ENCODE measurements at regions not wholly inside any gene's neighbourhood (a gene's known extent, or its start where the extent isn't known, plus 50 kb on each side); places are given as distances from the start of the nearest gene placed in this dataset.

DNA sequence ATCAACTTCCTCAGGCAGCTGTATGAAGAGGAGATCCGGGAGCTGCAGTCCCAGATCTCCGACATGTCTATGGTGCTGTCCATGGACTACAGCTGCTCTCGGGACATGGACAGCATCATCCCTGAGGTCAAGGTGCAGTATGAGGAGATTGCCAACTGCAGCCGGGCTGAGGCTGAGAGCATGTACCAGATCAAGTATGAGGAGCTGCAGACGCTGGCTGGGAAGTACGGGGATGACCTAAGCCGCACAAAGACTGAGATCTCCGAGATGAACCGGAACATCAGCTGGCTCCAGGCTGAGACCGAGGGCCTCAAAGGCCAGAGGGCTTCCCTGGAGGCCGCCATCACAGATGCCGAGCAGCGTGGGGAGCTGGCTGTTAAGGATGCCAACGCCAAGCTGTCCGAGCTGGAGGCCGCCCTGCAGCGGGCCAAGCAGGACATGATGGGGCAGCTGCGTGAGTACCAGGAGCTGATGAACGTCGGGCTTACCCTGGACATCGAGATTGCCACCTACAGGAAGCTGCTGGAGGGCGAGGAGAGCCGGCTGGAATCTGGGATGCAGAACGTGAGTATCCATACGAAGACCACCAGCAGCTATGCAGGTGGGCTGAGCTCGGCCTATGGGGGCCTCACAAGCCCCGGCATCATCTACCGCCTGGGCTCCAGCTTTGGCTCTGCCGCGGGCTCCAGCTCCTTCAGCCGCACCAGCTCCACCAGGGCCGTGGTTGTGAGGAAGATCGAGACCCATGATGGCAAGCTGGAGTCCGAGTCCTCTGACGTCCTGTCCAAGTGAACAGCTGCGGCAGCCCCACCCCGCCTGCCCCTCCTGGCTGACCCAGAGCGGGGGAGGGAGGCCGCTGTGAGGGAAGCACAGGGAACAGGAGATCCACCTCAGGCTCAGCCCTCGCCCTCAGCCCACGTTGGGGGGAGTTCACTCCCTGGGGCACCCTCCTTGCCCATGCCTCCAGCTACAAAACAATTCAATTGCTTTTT lies 84.0 kb downstream of the SEC61B start:
- Mint-ChIP-seq H3K36me3 (ENCODE audit: insufficient read depth in 2 of 2) (no peaks in the 10 kb centered on the region), H3K27ac (no peak overlapping the region), H3K27me3 (ENCODE audit: low read depth) (no peaks in the 10 kb centered on the region), H3K4me3 (no peak overlapping the region), H3K4me1 (ENCODE audit: low read depth) (no peaks in the 10 kb centered on the region), H3K9me3 (no peaks in the 10 kb centered on the region)
- no peak for ATAC-seq (replicated peaks in 1 of 2)
- DNase-seq: no peak

GRCh38 chr9:99307851-99308250 lies 85.8 kb downstream of the SEC61B start:
- H3K4me3 Mint-ChIP-seq: no peak overlapping the region
- DNase-seq (no peak), ATAC-seq (replicated peaks in 1 of 2) (no peak)
- no peak overlapping the region for H3K27ac Mint-ChIP-seq
- H3K9me3 Mint-ChIP-seq: no peaks in the 10 kb centered on the region
- no peaks in the 10 kb centered on the region for H3K36me3 Mint-ChIP-seq (ENCODE audit: insufficient read depth in 2 of 2)
- no peaks in the 10 kb centered on the region for H3K4me1 Mint-ChIP-seq (ENCODE audit: low read depth)
- H3K27me3 Mint-ChIP-seq (ENCODE audit: low read depth): no peaks in the 10 kb centered on the region

DNA sequence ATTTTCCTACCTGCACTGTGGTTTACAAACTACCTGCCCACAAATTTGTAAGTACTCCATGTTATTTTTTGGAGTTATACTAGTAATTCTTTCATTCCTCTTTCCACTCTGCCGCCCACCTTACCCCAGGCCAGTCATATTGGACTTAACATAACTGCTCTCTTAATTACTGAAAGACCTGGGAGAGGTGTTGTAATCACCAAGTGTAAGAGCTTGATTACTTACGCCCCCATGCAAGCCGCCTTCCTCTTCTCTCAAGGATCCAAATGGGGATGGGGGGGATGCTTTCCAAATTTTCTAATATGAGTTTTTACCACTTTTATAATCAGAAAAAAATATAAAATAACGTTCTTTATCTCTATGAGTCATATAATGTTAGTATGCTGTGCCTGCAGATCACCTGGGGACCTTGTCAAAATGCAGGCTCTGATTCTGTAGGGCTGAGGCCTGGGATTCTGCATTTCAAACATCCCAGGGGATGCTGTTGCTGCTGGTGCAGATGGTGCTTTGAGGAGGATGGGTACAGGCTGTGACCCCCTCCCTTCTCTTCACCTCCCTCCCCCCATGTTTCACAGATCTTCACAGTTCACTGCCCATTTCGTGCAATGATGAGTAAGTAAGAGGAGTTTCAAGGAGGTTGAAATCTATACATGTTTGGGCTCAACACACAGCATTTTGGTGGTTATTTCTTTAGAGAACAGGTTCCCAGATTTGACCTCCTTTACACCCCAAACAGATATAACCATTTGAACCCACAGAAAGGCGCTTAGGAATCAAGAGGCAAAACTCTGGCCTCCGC lies 87.3 kb downstream of the SEC61B start:
- no peak overlapping the region for H3K27ac Mint-ChIP-seq
- ATAC-seq (replicated peaks in 1 of 2) (no peak), DNase-seq (no peak)
- no peaks in the 10 kb centered on the region for H3K9me3 Mint-ChIP-seq
- H3K36me3 Mint-ChIP-seq (ENCODE audit: insufficient read depth in 2 of 2): no peaks in the 10 kb centered on the region
- H3K4me1 Mint-ChIP-seq (ENCODE audit: low read depth): no peaks in the 10 kb centered on the region
- H3K4me3 Mint-ChIP-seq: no peak overlapping the region
- no peaks in the 10 kb centered on the region for H3K27me3 Mint-ChIP-seq (ENCODE audit: low read depth)

DNA sequence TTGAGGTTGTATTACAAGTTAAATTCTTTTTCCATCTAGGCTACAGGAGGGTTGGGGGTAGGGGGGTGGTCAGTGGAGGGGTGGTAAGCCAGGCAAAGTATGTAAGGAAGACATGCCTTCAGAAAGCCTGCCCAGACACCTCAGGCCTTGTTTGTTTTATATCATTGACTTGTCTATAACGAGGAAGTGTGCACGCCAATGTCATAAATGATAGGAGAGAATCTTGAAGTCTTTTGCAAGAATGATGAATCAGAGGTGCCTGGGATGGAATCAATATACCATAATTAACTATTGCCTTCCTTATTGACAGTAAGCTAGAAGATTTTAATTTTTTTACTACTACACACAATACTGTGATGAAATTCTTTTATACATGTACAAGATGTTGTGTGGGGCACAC lies 90.7 kb downstream of the SEC61B start:
- Mint-ChIP-seq H3K4me1 (ENCODE audit: low read depth) (no peaks in the 10 kb centered on the region), H3K9me3 (no peaks in the 10 kb centered on the region), H3K27me3 (ENCODE audit: low read depth) (no peaks in the 10 kb centered on the region), H3K36me3 (ENCODE audit: insufficient read depth in 2 of 2) (no peaks in the 10 kb centered on the region), H3K27ac (no peak overlapping the region), H3K4me3 (no peak overlapping the region)
- no peak for ATAC-seq (replicated peaks in 1 of 2)
- no peak for DNase-seq

DNA sequence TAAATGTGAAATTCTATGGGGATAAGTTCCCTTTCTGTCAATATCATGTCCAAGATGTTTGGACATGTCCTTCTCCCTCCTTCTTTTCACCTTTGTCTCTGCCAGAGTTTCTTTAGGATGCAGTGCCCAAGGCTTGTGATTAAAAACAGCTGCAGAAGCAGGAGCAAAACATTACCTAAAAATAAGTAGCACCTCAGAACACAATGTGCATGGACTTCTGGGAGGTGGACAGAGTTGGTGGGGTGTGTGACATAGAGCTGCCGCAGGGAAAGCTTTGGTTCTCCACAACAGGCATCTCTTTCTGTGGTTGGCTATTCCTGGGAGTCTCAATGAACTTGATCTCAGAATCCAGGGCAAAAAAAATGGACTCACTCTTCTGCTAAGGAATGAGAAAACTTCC lies 97.0 kb downstream of the SEC61B start:
- Mint-ChIP-seq H3K27ac (no peak overlapping the region), H3K4me1 (ENCODE audit: low read depth) (no peaks in the 10 kb centered on the region), H3K9me3 (no peaks in the 10 kb centered on the region), H3K36me3 (ENCODE audit: insufficient read depth in 2 of 2) (no peaks in the 10 kb centered on the region), H3K27me3 (ENCODE audit: low read depth) (peaks cover 26% of the 10 kb centered on the region), H3K4me3 (no peak overlapping the region)
- no peak for DNase-seq
- ATAC-seq (replicated peaks in 1 of 2): no peak

DNA sequence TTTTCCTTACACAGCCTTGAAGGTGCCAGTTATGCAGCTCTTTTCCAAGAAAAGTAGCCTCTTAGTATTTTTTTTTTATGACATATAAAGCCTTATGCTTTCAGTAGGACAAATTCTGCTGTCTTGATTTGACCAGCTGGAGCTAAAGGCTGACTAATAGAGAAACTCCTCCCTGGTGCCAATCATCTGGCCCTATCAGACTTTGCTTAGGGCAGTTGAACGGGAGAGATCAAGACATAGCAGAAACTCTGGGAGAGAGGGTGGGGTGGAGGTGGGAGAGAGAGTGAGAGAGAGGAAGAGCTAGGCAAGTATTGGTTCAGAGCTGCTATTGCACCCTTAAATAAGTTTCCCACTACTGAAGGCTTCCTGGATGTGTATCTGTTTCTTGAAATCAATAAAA lies 100.2 kb downstream of the SEC61B start:
- ATAC-seq (replicated peaks in 1 of 2): no peak
- Mint-ChIP-seq H3K4me1 (ENCODE audit: low read depth) (no peaks in the 10 kb centered on the region), H3K27ac (no peak overlapping the region), H3K4me3 (no peak overlapping the region), H3K36me3 (ENCODE audit: insufficient read depth in 2 of 2) (no peaks in the 10 kb centered on the region), H3K27me3 (ENCODE audit: low read depth) (peaks cover 34% of the 10 kb centered on the region), H3K9me3 (no peaks in the 10 kb centered on the region)
- DNase-seq: no peak

GRCh38 chr9:99326112-99326916 lies 104.2 kb downstream of the SEC61B start:
- Mint-ChIP-seq H3K27ac (peak overlapping the region; percentile 12), H3K36me3 (ENCODE audit: insufficient read depth in 2 of 2) (no peaks in the 10 kb centered on the region), H3K9me3 (no peaks in the 10 kb centered on the region), H3K4me1 (ENCODE audit: low read depth) (no peaks in the 10 kb centered on the region), H3K27me3 (ENCODE audit: low read depth) (peaks cover 31% of the 10 kb centered on the region), H3K4me3 (no peak overlapping the region)
- DNase-seq: no peak
- ATAC-seq (replicated peaks in 1 of 2): peak in 1 of 2 donors; percentile 9

DNA sequence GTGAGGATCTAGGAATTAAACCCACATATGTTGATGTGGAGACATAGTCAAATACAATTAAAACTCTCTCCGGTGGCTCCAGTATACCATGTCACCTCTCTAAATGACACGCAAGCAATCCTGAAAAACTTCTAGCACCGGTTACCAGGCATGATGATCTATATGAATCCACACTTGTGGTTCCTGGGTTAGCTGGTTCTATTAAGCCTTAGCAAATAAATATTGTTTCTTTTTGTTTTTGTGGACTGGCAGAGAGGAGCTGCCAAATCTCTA lies 104.8 kb downstream of the SEC61B start:
- no peak overlapping the region for H3K27ac Mint-ChIP-seq
- peak in 1 of 2 donors; percentile 36 for ATAC-seq (replicated peaks in 1 of 2)
- peaks cover 27% of the 10 kb centered on the region for H3K27me3 Mint-ChIP-seq (ENCODE audit: low read depth)
- no peaks in the 10 kb centered on the region for H3K4me1 Mint-ChIP-seq (ENCODE audit: low read depth)
- DNase-seq: no peak
- H3K9me3 Mint-ChIP-seq: no peaks in the 10 kb centered on the region
- no peak overlapping the region for H3K4me3 Mint-ChIP-seq
- no peaks in the 10 kb centered on the region for H3K36me3 Mint-ChIP-seq (ENCODE audit: insufficient read depth in 2 of 2)

DNA sequence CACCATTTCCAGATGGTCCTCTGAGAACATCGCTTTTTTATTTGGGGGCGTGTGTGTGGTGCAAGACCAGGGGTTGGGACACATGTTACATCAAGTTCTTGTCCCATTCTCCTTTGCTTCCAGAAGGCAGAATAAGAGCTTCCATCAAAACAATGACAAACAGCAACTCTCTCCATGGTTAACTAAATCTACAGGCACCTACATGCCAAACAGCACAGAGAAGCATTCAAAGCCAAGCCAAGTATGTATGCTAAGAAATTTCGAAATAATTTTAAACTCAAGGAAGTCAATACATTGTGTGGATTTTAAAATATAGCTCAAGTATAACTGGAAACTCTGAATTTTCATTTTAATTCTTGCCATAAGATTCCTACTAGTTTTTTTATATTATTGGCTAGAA lies 105.6 kb downstream of the SEC61B start:
- Mint-ChIP-seq H3K27ac (no peak overlapping the region), H3K36me3 (ENCODE audit: insufficient read depth in 2 of 2) (no peaks in the 10 kb centered on the region), H3K4me3 (no peak overlapping the region), H3K9me3 (no peaks in the 10 kb centered on the region), H3K4me1 (ENCODE audit: low read depth) (no peaks in the 10 kb centered on the region), H3K27me3 (ENCODE audit: low read depth) (peaks cover 24% of the 10 kb centered on the region)
- DNase-seq (no peak), ATAC-seq (replicated peaks in 1 of 2) (no peak)

DNA sequence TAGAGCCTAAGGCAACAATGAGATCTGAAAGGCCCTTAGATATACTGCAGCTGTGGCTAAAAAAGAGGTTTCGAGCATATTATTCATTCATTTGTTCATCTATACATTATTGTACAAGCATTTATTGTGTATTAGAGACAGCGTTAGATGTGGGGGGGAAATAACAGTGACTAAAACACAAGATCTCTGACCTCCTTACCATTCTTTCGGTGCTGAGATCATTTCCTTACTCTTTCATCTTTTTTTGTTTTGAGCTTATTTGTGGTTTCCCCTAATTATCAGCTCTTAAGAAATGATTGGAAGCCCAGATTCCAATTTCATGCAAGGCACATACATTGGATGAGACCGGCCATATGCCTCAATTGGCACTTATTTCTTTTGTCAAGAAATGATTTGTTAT lies 113.2 kb downstream of the SEC61B start:
- no peaks in the 10 kb centered on the region for H3K4me1 Mint-ChIP-seq (ENCODE audit: low read depth)
- no peak overlapping the region for H3K4me3 Mint-ChIP-seq
- no peak overlapping the region for H3K27ac Mint-ChIP-seq
- ATAC-seq (replicated peaks in 1 of 2) (no peak), DNase-seq (no peak)
- H3K36me3 Mint-ChIP-seq (ENCODE audit: insufficient read depth in 2 of 2): no peaks in the 10 kb centered on the region
- H3K27me3 Mint-ChIP-seq (ENCODE audit: low read depth): peaks cover 6% of the 10 kb centered on the region
- peaks cover 0 to 2% of the 10 kb centered on the region in 2 donors for H3K9me3 Mint-ChIP-seq

- no peak for DNase-seq
- no peak for ATAC-seq (replicated peaks in 1 of 2)
- no peaks in the 10 kb centered on the region for H3K36me3 Mint-ChIP-seq (ENCODE audit: insufficient read depth in 2 of 2)
- peaks cover 0 to 2% of the 10 kb centered on the region in 2 donors for H3K9me3 Mint-ChIP-seq
- H3K27ac Mint-ChIP-seq: no peak overlapping the region
- H3K4me3 Mint-ChIP-seq: no peak overlapping the region
- H3K4me1 Mint-ChIP-seq (ENCODE audit: low read depth): no peaks in the 10 kb centered on the region
- H3K27me3 Mint-ChIP-seq (ENCODE audit: low read depth): peaks cover 6% of the 10 kb centered on the region
These were observed 113.9 kb downstream of the SEC61B start for GRCh38 chr9:99336005-99336404.

DNA sequence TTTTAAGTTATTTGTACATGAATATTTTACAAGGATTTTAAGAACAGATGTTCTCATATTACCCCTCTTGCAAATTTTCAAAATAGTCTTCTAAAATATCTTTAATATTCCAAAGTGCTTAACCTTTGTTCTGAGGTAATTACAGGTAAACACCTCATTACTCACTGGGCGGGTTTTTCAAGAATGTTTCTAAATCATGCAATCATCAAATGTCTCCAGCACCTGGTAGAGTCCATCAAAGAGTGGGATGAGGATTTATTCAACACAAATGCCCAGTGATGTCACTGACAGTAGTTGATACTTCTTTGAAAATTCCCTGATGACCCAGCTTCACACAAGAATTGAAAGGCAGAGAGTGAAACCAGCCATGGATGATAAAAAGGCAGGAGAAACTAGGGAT lies 114.4 kb downstream of the SEC61B start:
- H3K27ac Mint-ChIP-seq: no peak overlapping the region
- peaks cover 6% of the 10 kb centered on the region for H3K27me3 Mint-ChIP-seq (ENCODE audit: low read depth)
- no peaks in the 10 kb centered on the region for H3K4me1 Mint-ChIP-seq (ENCODE audit: low read depth)
- no peak overlapping the region for H3K4me3 Mint-ChIP-seq
- peaks cover 0 to 2% of the 10 kb centered on the region in 2 donors for H3K9me3 Mint-ChIP-seq
- ATAC-seq (replicated peaks in 1 of 2): no peak
- no peaks in the 10 kb centered on the region for H3K36me3 Mint-ChIP-seq (ENCODE audit: insufficient read depth in 2 of 2)
- DNase-seq: no peak

DNA sequence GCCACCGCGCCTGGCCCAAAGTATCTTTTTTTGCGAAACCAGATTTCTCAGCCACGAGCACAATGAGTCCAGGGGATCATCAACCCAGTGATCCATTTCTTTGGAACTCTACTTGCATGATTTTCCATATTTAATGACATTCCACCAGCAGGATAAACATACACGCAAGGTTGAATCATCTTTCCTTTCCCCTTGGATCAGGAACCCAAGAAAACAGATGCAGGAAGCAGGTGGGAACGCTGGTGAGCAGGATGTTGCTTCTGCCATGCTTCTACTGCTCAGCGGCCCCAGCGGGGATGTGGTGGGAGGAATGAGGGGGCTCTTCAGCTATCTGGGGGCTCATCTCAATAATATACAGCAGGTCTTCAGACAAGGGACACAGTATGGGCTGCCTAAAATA lies 118.2 kb downstream of the SEC61B start:
- H3K36me3 Mint-ChIP-seq (ENCODE audit: insufficient read depth in 2 of 2): no peaks in the 10 kb centered on the region
- ATAC-seq (replicated peaks in 1 of 2) (no peak), DNase-seq (no peak)
- H3K27ac Mint-ChIP-seq: no peak overlapping the region
- no peaks in the 10 kb centered on the region for H3K27me3 Mint-ChIP-seq (ENCODE audit: low read depth)
- peaks cover 0 to 2% of the 10 kb centered on the region in 2 donors for H3K9me3 Mint-ChIP-seq
- H3K4me1 Mint-ChIP-seq (ENCODE audit: low read depth): no peaks in the 10 kb centered on the region
- H3K4me3 Mint-ChIP-seq: no peak overlapping the region

Data from activated T-cell treated with anti-CD3 and anti-CD28 coated beads, Interleukin-2, amount 50 U/mL, for 72 hours (primary cell).